ENCODE measurements at regions not wholly inside any gene's neighbourhood (a gene's known extent, or its start where the extent isn't known, plus 50 kb on each side); places are given as distances from the start of the nearest gene placed in this dataset.

- no peak for DNase-seq
Measured at GRCh38 chr11:70742553-70743291, 344.4 kb downstream of the CTTN start.

GRCh38 chr11:70743329-70743728, 345.0 kb downstream of the CTTN start:
- DNase-seq, result no peak

GRCh38 chr11:70743941-70744351, 345.6 kb downstream of the CTTN start:
- DNase-seq, result no peak

GRCh38 chr11:70744396-70745185, 346.3 kb downstream of the CTTN start:
- no peak for DNase-seq

GRCh38 chr11:70745451-70745850, 347.1 kb downstream of the CTTN start:
- no peak for DNase-seq

GRCh38 chr11:70745941-70746340, 347.6 kb downstream of the CTTN start:
- no peak for DNase-seq

GRCh38 chr11:70746351-70746750, 348.0 kb downstream of the CTTN start:
- no peak for DNase-seq

- no peak for DNase-seq
Measured at GRCh38 chr11:70747285-70747684, 349.0 kb downstream of the CTTN start.

GRCh38 chr11:70747921-70748320, 349.6 kb downstream of the CTTN start:
- no peak for DNase-seq

GRCh38 chr11:70751142-70751734, 352.9 kb downstream of the CTTN start:
- no peak for DNase-seq

- DNase-seq, result peak; percentile 53
Measured at GRCh38 chr11:70755410-70756158, 357.3 kb downstream of the CTTN start.

GRCh38 chr11:70756341-70756740, 358.0 kb downstream of the CTTN start:
- DNase-seq, result no peak

- DNase-seq, result no peak
Measured at GRCh38 chr11:70756756-70757155, 358.4 kb downstream of the CTTN start.

- no peak for DNase-seq
Measured at GRCh38 chr11:70757241-70757640, 358.9 kb downstream of the CTTN start.

- no peak for DNase-seq
Measured at GRCh38 chr11:70758206-70758605, 359.9 kb downstream of the CTTN start.

- no peak for DNase-seq
Measured at GRCh38 chr11:70759846-70760245, 361.5 kb downstream of the CTTN start.

GRCh38 chr11:70760416-70761020, 362.2 kb downstream of the CTTN start:
- DNase-seq, result no peak

GRCh38 chr11:70761094-70761907, 363.0 kb downstream of the CTTN start:
- no peak for DNase-seq

- DNase-seq, result no peak
Measured at GRCh38 chr11:70761908-70762337, 363.6 kb downstream of the CTTN start.

- no peak for DNase-seq
Measured at GRCh38 chr11:70762810-70763209, 364.5 kb downstream of the CTTN start.

- no peak for DNase-seq
Measured at GRCh38 chr11:70763606-70764005, 365.3 kb downstream of the CTTN start.

All from left kidney (tissue), 1 donor.